ENCODE measurements at regions not wholly inside any gene's neighbourhood (a gene's known extent, or its start where the extent isn't known, plus 50 kb on each side); places are given as distances from the start of the nearest gene placed in this dataset.
"Not testable (repeated sequence)": the region's sequence is repeated elsewhere in the genome, so short reads cannot be mapped to it uniquely, and the experiment has no call there.

- no peaks in the 10 kb centered on the region for H3K36me3 Mint-ChIP-seq (ENCODE audit: low read depth)
- no peak for DNase-seq
- intact Hi-C loops (cut with micrococcal nuclease) = no loop called here
- no peaks in the 10 kb centered on the region for H3K9me3 Mint-ChIP-seq
- no peak overlapping the region for H3K27ac Mint-ChIP-seq
- no peak overlapping the region for H3K4me3 Mint-ChIP-seq
- peaks cover under 1% of the 10 kb centered on the region for H3K4me1 Mint-ChIP-seq (ENCODE audit: low read depth)
- H3K27me3 Mint-ChIP-seq (ENCODE audit: low read depth) = peaks cover 18% of the 10 kb centered on the region
- CTCF ChIA-PET = no interaction called here
Measured at GRCh38 chr18:35804377-35804776, 168.1 kb upstream of the RMP24 start.

- H3K4me3 Mint-ChIP-seq = no peak overlapping the region
- intact Hi-C loops (cut with micrococcal nuclease) = no loop called here
- DNase-seq = no peak
- peaks cover 9% of the 10 kb centered on the region for H3K4me1 Mint-ChIP-seq (ENCODE audit: low read depth)
- CTCF ChIA-PET = no interaction called here
- no peaks in the 10 kb centered on the region for H3K36me3 Mint-ChIP-seq (ENCODE audit: low read depth)
- no peak overlapping the region for H3K27ac Mint-ChIP-seq
- H3K9me3 Mint-ChIP-seq = no peaks in the 10 kb centered on the region
- peaks cover 20% of the 10 kb centered on the region for H3K27me3 Mint-ChIP-seq (ENCODE audit: low read depth)
Measured at GRCh38 chr18:35807811-35808335, 164.6 kb upstream of the RMP24 start.

GRCh38 chr18:35808796-35809195 lies 163.7 kb upstream of the RMP24 start:
- no peak for DNase-seq
- no peak overlapping the region for H3K4me3 Mint-ChIP-seq
- no peak overlapping the region for H3K27ac Mint-ChIP-seq
- peaks cover 9% of the 10 kb centered on the region for H3K4me1 Mint-ChIP-seq (ENCODE audit: low read depth)
- H3K36me3 Mint-ChIP-seq (ENCODE audit: low read depth) = no peaks in the 10 kb centered on the region
- intact Hi-C loops (cut with micrococcal nuclease) = no loop called here
- CTCF ChIA-PET = no interaction called here
- H3K27me3 Mint-ChIP-seq (ENCODE audit: low read depth) = peaks cover 23% of the 10 kb centered on the region
- peaks cover 4% of the 10 kb centered on the region for H3K9me3 Mint-ChIP-seq

- Mint-ChIP-seq H3K27me3 (ENCODE audit: low read depth) (peaks cover 23% of the 10 kb centered on the region), H3K27ac (peak overlapping the region; percentile 16), H3K4me3 (no peak overlapping the region), H3K4me1 (ENCODE audit: low read depth) (peaks cover 9% of the 10 kb centered on the region), H3K36me3 (ENCODE audit: low read depth) (no peaks in the 10 kb centered on the region), H3K9me3 (peaks cover 6% of the 10 kb centered on the region)
- intact Hi-C loops (cut with micrococcal nuclease) = no loop called here
- no peak for DNase-seq
- CTCF ChIA-PET = no interaction called here
Measured at GRCh38 chr18:35810520-35810919, 162.0 kb upstream of the RMP24 start.

- H3K27ac Mint-ChIP-seq = peak overlapping the region; percentile 69
- H3K36me3 Mint-ChIP-seq (ENCODE audit: low read depth) = no peaks in the 10 kb centered on the region
- H3K4me1 Mint-ChIP-seq (ENCODE audit: low read depth) = peaks cover 9% of the 10 kb centered on the region
- no peak overlapping the region for H3K4me3 Mint-ChIP-seq
- CTCF ChIA-PET = interaction anchor here (0.5 kb wide), 2 partner anchors 56 to 165 kb away, joined by 3 read pairs; no protein-coding TSS in a partner anchor
- H3K9me3 Mint-ChIP-seq = peaks cover 6% of the 10 kb centered on the region
- DNase-seq = no peak
- H3K27me3 Mint-ChIP-seq (ENCODE audit: low read depth) = peaks cover 21% of the 10 kb centered on the region
- intact Hi-C loops (cut with micrococcal nuclease) = loop anchor here (1.0 kb wide), 1 partner anchor 15 kb away; no protein-coding TSS in a partner anchor
Measured at GRCh38 chr18:35811896-35812295, 160.6 kb upstream of the RMP24 start.

GRCh38 chr18:35815011-35815410 lies 157.5 kb upstream of the RMP24 start:
- not testable (repeated sequence) for H3K4me1 Mint-ChIP-seq (ENCODE audit: low read depth); H3K27me3 Mint-ChIP-seq (ENCODE audit: low read depth)

GRCh38 chr18:35816003-35816402 lies 156.5 kb upstream of the RMP24 start:
- H3K27me3 Mint-ChIP-seq (ENCODE audit: low read depth) = peaks cover 10% of the 10 kb centered on the region
- peaks cover 3% of the 10 kb centered on the region for H3K4me1 Mint-ChIP-seq (ENCODE audit: low read depth)
- H3K9me3 Mint-ChIP-seq = peaks cover 6% of the 10 kb centered on the region
- no peak for DNase-seq
- no peak overlapping the region for H3K27ac Mint-ChIP-seq
- CTCF ChIA-PET = no interaction called here
- H3K36me3 Mint-ChIP-seq (ENCODE audit: low read depth) = no peaks in the 10 kb centered on the region
- H3K4me3 Mint-ChIP-seq = no peak overlapping the region
- intact Hi-C loops (cut with micrococcal nuclease) = no loop called here

More at GRCh38 chr18:35815011-35815410, 157.5 kb upstream of the RMP24 start:
- CTCF ChIA-PET = interaction anchor here (1.2 kb wide), 1 partner anchor 58 kb away, joined by 4 read pairs; no protein-coding TSS in a partner anchor
- H3K36me3 Mint-ChIP-seq (ENCODE audit: low read depth); H3K27ac Mint-ChIP-seq; H3K4me3 Mint-ChIP-seq; DNase-seq; intact Hi-C loops (cut with micrococcal nuclease); H3K9me3 Mint-ChIP-seq: not testable (repeated sequence)

GRCh38 chr18:35817604-35818352 lies 154.7 kb upstream of the RMP24 start:
- Mint-ChIP-seq H3K4me3 (no peak overlapping the region), H3K4me1 (ENCODE audit: low read depth) (no peaks in the 10 kb centered on the region), H3K27me3 (ENCODE audit: low read depth) (peaks cover 7% of the 10 kb centered on the region), H3K36me3 (ENCODE audit: low read depth) (no peaks in the 10 kb centered on the region), H3K9me3 (peaks cover 6% of the 10 kb centered on the region), H3K27ac (no peak overlapping the region)
- no peak for DNase-seq
- intact Hi-C loops (cut with micrococcal nuclease) = no loop called here
- CTCF ChIA-PET = no interaction called here

GRCh38 chr18:35818353-35818667 lies 154.2 kb upstream of the RMP24 start:
- no peak overlapping the region for H3K4me3 Mint-ChIP-seq
- CTCF ChIA-PET = no interaction called here
- no peaks in the 10 kb centered on the region for H3K36me3 Mint-ChIP-seq (ENCODE audit: low read depth)
- H3K4me1 Mint-ChIP-seq (ENCODE audit: low read depth) = no peaks in the 10 kb centered on the region
- H3K27ac Mint-ChIP-seq = no peak overlapping the region
- peaks cover 5% of the 10 kb centered on the region for H3K27me3 Mint-ChIP-seq (ENCODE audit: low read depth)
- DNase-seq = no peak
- peaks cover 4% of the 10 kb centered on the region for H3K9me3 Mint-ChIP-seq
- intact Hi-C loops (cut with micrococcal nuclease) = no loop called here

GRCh38 chr18:35822413-35822812 lies 150.1 kb upstream of the RMP24 start:
- CTCF ChIA-PET = no interaction called here
- intact Hi-C loops (cut with micrococcal nuclease) = loop anchor here (10.0 kb wide), 1 partner anchor 958 kb away; no protein-coding TSS in a partner anchor
- Mint-ChIP-seq H3K27ac (no peak overlapping the region), H3K4me1 (ENCODE audit: low read depth) (peaks cover 6% of the 10 kb centered on the region), H3K4me3 (no peak overlapping the region), H3K36me3 (ENCODE audit: low read depth) (no peaks in the 10 kb centered on the region), H3K9me3 (no peaks in the 10 kb centered on the region), H3K27me3 (ENCODE audit: low read depth) (peaks cover 9% of the 10 kb centered on the region)
- DNase-seq = no peak

- CTCF ChIA-PET = no interaction called here
- Mint-ChIP-seq H3K27me3 (ENCODE audit: low read depth) (peaks cover 16% of the 10 kb centered on the region), H3K9me3 (peaks cover 9% of the 10 kb centered on the region), H3K27ac (peak overlapping the region; percentile 38), H3K4me3 (no peak overlapping the region), H3K4me1 (ENCODE audit: low read depth) (peaks cover 15% of the 10 kb centered on the region), H3K36me3 (ENCODE audit: low read depth) (no peaks in the 10 kb centered on the region)
- intact Hi-C loops (cut with micrococcal nuclease) = loop anchor here (2.0 to 10.0 kb wide), 5 partner anchors 122 to 962 kb away; partner anchors contain the start of gene MAPRE2
- no peak for DNase-seq
Measured at GRCh38 chr18:35826477-35826876, 146.0 kb upstream of the RMP24 start.

- CTCF ChIA-PET = interaction anchor here (0.8 kb wide), 1 partner anchor 120 kb away, joined by 3 read pairs; no protein-coding TSS in a partner anchor
- Mint-ChIP-seq H3K36me3 (ENCODE audit: low read depth) (no peaks in the 10 kb centered on the region), H3K4me3 (no peak overlapping the region), H3K27ac (peak overlapping the region; percentile 75), H3K27me3 (ENCODE audit: low read depth) (peaks cover 22% of the 10 kb centered on the region), H3K4me1 (ENCODE audit: low read depth) (peaks cover 15% of the 10 kb centered on the region), H3K9me3 (peaks cover 16% of the 10 kb centered on the region)
- intact Hi-C loops (cut with micrococcal nuclease) = loop anchor here (1.0 to 10.0 kb wide), 10 partner anchors 8 to 963 kb away; partner anchors contain the start of genes ELP2, INO80C, MAPRE2 and RMP24
- peak; percentile 62 for DNase-seq
Measured at GRCh38 chr18:35827275-35827902, 145.1 kb upstream of the RMP24 start.
